ENCODE measurements at regions not wholly inside any gene's neighbourhood (a gene's known extent, or its start where the extent isn't known, plus 50 kb on each side); places are given as distances from the start of the nearest gene placed in this dataset.

GRCh38 chr13:79782541-79783205 is 301.7 kb downstream of the NDFIP2 start:
- CTCF ChIA-PET = no interaction called here
- BruUV-seq (replicated peaks) = no TSS peak
- TF ChIP-seq, protein P1, sequence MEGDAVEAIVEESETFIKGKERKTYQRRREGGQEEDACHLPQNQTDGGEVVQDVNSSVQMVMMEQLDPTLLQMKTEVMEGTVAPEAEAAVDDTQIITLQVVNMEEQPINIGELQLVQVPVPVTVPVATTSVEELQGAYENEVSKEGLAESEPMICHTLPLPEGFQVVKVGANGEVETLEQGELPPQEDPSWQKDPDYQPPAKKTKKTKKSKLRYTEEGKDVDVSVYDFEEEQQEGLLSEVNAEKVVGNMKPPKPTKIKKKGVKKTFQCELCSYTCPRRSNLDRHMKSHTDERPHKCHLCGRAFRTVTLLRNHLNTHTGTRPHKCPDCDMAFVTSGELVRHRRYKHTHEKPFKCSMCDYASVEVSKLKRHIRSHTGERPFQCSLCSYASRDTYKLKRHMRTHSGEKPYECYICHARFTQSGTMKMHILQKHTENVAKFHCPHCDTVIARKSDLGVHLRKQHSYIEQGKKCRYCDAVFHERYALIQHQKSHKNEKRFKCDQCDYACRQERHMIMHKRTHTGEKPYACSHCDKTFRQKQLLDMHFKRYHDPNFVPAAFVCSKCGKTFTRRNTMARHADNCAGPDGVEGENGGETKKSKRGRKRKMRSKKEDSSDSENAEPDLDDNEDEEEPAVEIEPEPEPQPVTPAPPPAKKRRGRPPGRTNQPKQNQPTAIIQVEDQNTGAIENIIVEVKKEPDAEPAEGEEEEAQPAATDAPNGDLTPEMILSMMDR (conservative IDR thresholded peaks at IDR 0.05; ENCODE audit: low read depth, low read length) = no peak
- TF ChIP-seq EZH2 (IDR thresholded peaks at IDR 0.05; ENCODE audit: borderline replicate concordance, low read depth, low read length, poor library complexity, severe bottlenecking) = no peak
- Histone ChIP-seq H3K4me1 (ENCODE audit: insufficient read depth, low read length, poor library complexity, severe bottlenecking) (no peaks in the 10 kb centered on the region), H3K36me3 (ENCODE audit: insufficient read depth, low read length, poor library complexity, severe bottlenecking) (no peaks in the 10 kb centered on the region), H3K27me3 (replicated peaks; ENCODE audit: insufficient read depth, low read depth, low read length, poor library complexity) (no peaks in the 10 kb centered on the region), H3K9me3 (ENCODE audit: low read depth, low read length, poor library complexity, severe bottlenecking) (peaks cover 6% of the 10 kb centered on the region), H3K27ac (ENCODE audit: low read depth, low read length, poor library complexity, severe bottlenecking) (no peak overlapping the region), H3K4me3 (ENCODE audit: low read depth, low read length, poor library complexity, severe bottlenecking) (no peak overlapping the region)
- no peak for DNase-seq (ENCODE audit: low spot score)
- intact Hi-C loops (cut with micrococcal nuclease; ENCODE audit: unreplicated experiment) = no loop called here
- POLR2A ChIA-PET (ENCODE audit: low non-redundant PET) = no interaction called here

DNA sequence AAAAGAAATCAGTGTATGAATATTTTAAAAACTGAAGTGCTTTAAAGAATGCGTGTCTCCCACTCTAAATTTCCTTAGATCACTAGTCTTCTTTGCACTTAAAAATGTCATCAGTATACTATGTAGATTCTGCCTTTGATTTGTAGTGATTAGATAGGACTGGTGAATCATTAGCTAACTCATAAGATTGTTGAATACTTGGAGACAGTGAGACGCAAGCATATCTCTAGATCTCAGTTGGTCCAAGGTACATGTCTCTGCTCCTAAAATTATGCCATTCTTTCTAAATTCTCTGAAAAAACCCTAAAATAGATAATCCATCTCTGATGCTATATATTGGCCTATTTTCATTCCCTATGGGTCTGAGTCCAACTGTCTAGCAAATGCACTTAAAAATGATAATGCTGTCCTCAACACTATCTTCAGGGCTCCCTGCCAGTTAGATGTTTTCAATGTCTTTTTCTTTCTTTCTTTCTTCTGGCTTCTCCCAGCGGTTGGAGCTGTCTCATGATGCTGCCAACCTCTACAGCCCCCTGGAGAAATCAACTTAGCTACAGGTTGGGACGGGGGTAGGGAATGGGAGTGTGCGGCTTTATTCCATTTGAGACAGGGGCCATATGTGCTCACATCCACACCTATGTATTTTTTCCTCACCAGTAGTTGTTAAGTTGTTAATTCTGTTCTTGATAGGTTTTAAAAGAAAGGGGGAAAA is 301.0 kb downstream of the NDFIP2 start:
- no peaks in the 10 kb centered on the region for H3K9me3 ChIP-seq (ENCODE audit: low read depth, low read length, poor library complexity, severe bottlenecking)
- H3K36me3 ChIP-seq (ENCODE audit: insufficient read depth, low read length, poor library complexity, severe bottlenecking) = no peaks in the 10 kb centered on the region
- CTCF ChIA-PET = no interaction called here
- peaks cover 5% of the 10 kb centered on the region for H3K4me1 ChIP-seq (ENCODE audit: insufficient read depth, low read length, poor library complexity, severe bottlenecking)
- POLR2A ChIA-PET (ENCODE audit: low non-redundant PET) = no interaction called here
- H3K4me3 ChIP-seq (ENCODE audit: low read depth, low read length, poor library complexity, severe bottlenecking) = no peak overlapping the region
- intact Hi-C loops (cut with micrococcal nuclease; ENCODE audit: unreplicated experiment) = no loop called here
- TF ChIP-seq EZH2 (IDR thresholded peaks at IDR 0.05; ENCODE audit: borderline replicate concordance, low read depth, low read length, poor library complexity, severe bottlenecking) = no peak
- TF ChIP-seq, protein P1 (conservative IDR thresholded peaks at IDR 0.05; ENCODE audit: low read depth, low read length) = no peak
- no peak for DNase-seq (ENCODE audit: low spot score)
- BruUV-seq (replicated peaks) = no TSS peak
- no peak overlapping the region for H3K27ac ChIP-seq (ENCODE audit: low read depth, low read length, poor library complexity, severe bottlenecking)
- no peaks in the 10 kb centered on the region for H3K27me3 ChIP-seq (replicated peaks; ENCODE audit: insufficient read depth, low read depth, low read length, poor library complexity)

GRCh38 chr13:79780240-79780639 is 299.3 kb downstream of the NDFIP2 start:
- POLR2A ChIA-PET (ENCODE audit: low non-redundant PET) = no interaction called here
- intact Hi-C loops (cut with micrococcal nuclease; ENCODE audit: unreplicated experiment) = no loop called here
- H3K9me3 ChIP-seq (ENCODE audit: low read depth, low read length, poor library complexity, severe bottlenecking) = no peaks in the 10 kb centered on the region
- no TSS peak for BruUV-seq (replicated peaks)
- CTCF ChIA-PET = no interaction called here
- no peaks in the 10 kb centered on the region for H3K27me3 ChIP-seq (replicated peaks; ENCODE audit: insufficient read depth, low read depth, low read length, poor library complexity)
- H3K4me3 ChIP-seq (ENCODE audit: low read depth, low read length, poor library complexity, severe bottlenecking) = no peak overlapping the region
- H3K4me1 ChIP-seq (ENCODE audit: insufficient read depth, low read length, poor library complexity, severe bottlenecking) = peaks cover 22% of the 10 kb centered on the region
- TF ChIP-seq EZH2 (IDR thresholded peaks at IDR 0.05; ENCODE audit: borderline replicate concordance, low read depth, low read length, poor library complexity, severe bottlenecking) = no peak
- TF ChIP-seq, protein P1 (conservative IDR thresholded peaks at IDR 0.05; ENCODE audit: low read depth, low read length) = no peak
- H3K27ac ChIP-seq (ENCODE audit: low read depth, low read length, poor library complexity, severe bottlenecking) = no peak overlapping the region
- H3K36me3 ChIP-seq (ENCODE audit: insufficient read depth, low read length, poor library complexity, severe bottlenecking) = no peaks in the 10 kb centered on the region
- no peak for DNase-seq (ENCODE audit: low spot score)
